UCSD-AML1 (cell line): ENCODE measurements at regions not wholly inside any gene's neighbourhood (a gene's known extent, or its start where the extent isn't known, plus 50 kb on each side); places are given as distances from the start of the nearest gene placed in this dataset.

Experiments used
- DNase-seq: peaks from one replicate; lab custom pipeline; 2025; ENCODE audit not compliant: unreplicated experiment; lab: John Stamatoyannopoulos, UW

- no peak for DNase-seq
Observed at GRCh38 chr6:68400396-68400795, 234.7 kb upstream of the ADGRB3 start.

- no peak for DNase-seq
Observed at GRCh38 chr6:68391953-68392352, 243.1 kb upstream of the ADGRB3 start.

GRCh38 chr6:68372991-68373390 is 262.1 kb upstream of the ADGRB3 start:
- DNase-seq, result no peak

- no peak for DNase-seq
Observed at GRCh38 chr6:68368845-68369244, 266.2 kb upstream of the ADGRB3 start.

GRCh38 chr6:68364271-68364805 is 270.7 kb upstream of the ADGRB3 start:
- DNase-seq, result no peak

- no peak for DNase-seq
Observed at GRCh38 chr6:68343901-68344300, 291.2 kb upstream of the ADGRB3 start.

GRCh38 chr6:68342286-68342685 is 292.8 kb upstream of the ADGRB3 start:
- no peak for DNase-seq

- no peak for DNase-seq
Observed at GRCh38 chr6:68339488-68340131, 295.5 kb upstream of the ADGRB3 start.

- DNase-seq, result no peak
Observed at GRCh38 chr6:68333442-68333841, 301.6 kb upstream of the ADGRB3 start.

- no peak for DNase-seq
Observed at GRCh38 chr6:68328156-68328555, 306.9 kb upstream of the ADGRB3 start.

- DNase-seq, result peak; percentile 1
Observed at GRCh38 chr6:68326762-68327161, 308.3 kb upstream of the ADGRB3 start.

GRCh38 chr6:68317366-68317765 is 317.7 kb upstream of the ADGRB3 start:
- no peak for DNase-seq

- no peak for DNase-seq
Observed at GRCh38 chr6:68313911-68314310, 321.2 kb upstream of the ADGRB3 start.

GRCh38 chr6:68307301-68307700 is 327.8 kb upstream of the ADGRB3 start:
- no peak for DNase-seq

- DNase-seq, result no peak
Observed at GRCh38 chr6:68296126-68296525, 339.0 kb upstream of the ADGRB3 start.

- DNase-seq, result no peak
Observed at GRCh38 chr6:68282646-68283045, 352.4 kb upstream of the ADGRB3 start.

- DNase-seq, result no peak
Observed at GRCh38 chr6:68279793-68280557, 355.1 kb upstream of the ADGRB3 start.

GRCh38 chr6:68273297-68273696 is 361.8 kb upstream of the ADGRB3 start:
- no peak for DNase-seq

GRCh38 chr6:68256391-68256790 is 378.7 kb upstream of the ADGRB3 start:
- DNase-seq, result no peak

- no peak for DNase-seq
Observed at GRCh38 chr6:68252632-68253031, 382.4 kb upstream of the ADGRB3 start.

- no peak for DNase-seq
Observed at GRCh38 chr6:68247782-68248181, 387.3 kb upstream of the ADGRB3 start.

- no peak for DNase-seq
Observed at GRCh38 chr6:68240726-68241125, 394.4 kb upstream of the ADGRB3 start.
